Neural progenitor cell (in vitro differentiated cells): ENCODE measurements at regions not wholly inside any gene's neighbourhood (a gene's known extent, or its start where the extent isn't known, plus 50 kb on each side); places are given as distances from the start of the nearest gene placed in this dataset.

ENCODE experiments used
- CTCF ChIP-seq: fragments of 200-600 bp; sonication (generic); IDR thresholded peaks from 2 replicates; pipeline ENCODE4 v1.5.1; 2017; ENCODE audit warnings: antibody characterized with exemption, mild to moderate bottlenecking
- EZH2 ChIP-seq: fragments of 200-600 bp; sonication (generic); IDR thresholded peaks from 2 replicates; pipeline ENCODE4 v1.6.1; 2017; ENCODE audit warnings: antibody characterized with exemption, mild to moderate bottlenecking, moderate library complexity

- TF ChIP-seq CTCF (no peak), EZH2 (no peak)
Measured at GRCh38 chr2:120992791-120993555, 257.3 kb downstream of the GLI2 start.
